Osteoblast (primary cell): ENCODE measurements at regions not wholly inside any gene's neighbourhood (a gene's known extent, or its start where the extent isn't known, plus 50 kb on each side); places are given as distances from the start of the nearest gene placed in this dataset.

Experiments used
- DNase-seq: peaks from one replicate; pipeline ENCODE4 v3.0.0; 2011; ENCODE audit warnings: low spot score, mixed read lengths; ENCODE audit not compliant: insufficient read length; ENCODE audit errors: missing footprints
- H2AFZ ChIP-seq: 2 replicates; pipeline ENCODE4 v1.6.0; 2011; ENCODE audit warnings: mild to moderate bottlenecking, low read length
- H3K27ac ChIP-seq: 2 replicates; pipeline ENCODE4 v1.5.1; 2011; ENCODE audit warnings: mild to moderate bottlenecking, low read depth, low read length, moderate library complexity
- H3K27me3 ChIP-seq: 2 replicates; pipeline ENCODE4 v1.6.0; 2012; ENCODE audit warnings: mild to moderate bottlenecking, control low read depth, inconsistent platforms, low read length, moderate library complexity; ENCODE audit not compliant: insufficient read depth
- H3K36me3 ChIP-seq: 2 replicates; pipeline ENCODE4 v1.5.1; 2011; ENCODE audit warnings: mild to moderate bottlenecking, low read length, control low read depth, moderate library complexity; ENCODE audit not compliant: insufficient read depth
- H3K4me1 ChIP-seq: 2 replicates; pipeline ENCODE4 v1.5.1; 2011; ENCODE audit warnings: mild to moderate bottlenecking, low read length, control low read depth, moderate library complexity; ENCODE audit not compliant: insufficient read depth
- H3K4me2 ChIP-seq: 2 replicates; pipeline ENCODE4 v1.6.0; 2011; ENCODE audit warnings: mild to moderate bottlenecking, low read length; ENCODE audit not compliant: insufficient read depth
- H3K4me3 ChIP-seq: fragments of 200-600 bp; sonication (generic); 3 replicates; pipeline ENCODE4 v1.5.1; 2012; ENCODE audit warnings: mild to moderate bottlenecking, low read length, inconsistent platforms; ENCODE audit not compliant: insufficient read depth
- H3K79me2 ChIP-seq: 2 replicates; pipeline ENCODE4 v1.6.0; 2012; ENCODE audit warnings: mild to moderate bottlenecking, low read length, control low read depth, inconsistent platforms; ENCODE audit not compliant: insufficient read depth
- H3K9me3 ChIP-seq: 2 replicates; pipeline ENCODE4 v1.5.1; 2011; ENCODE audit warnings: low read depth, low read length, control low read depth
- H4K20me1 ChIP-seq: 2 replicates; pipeline ENCODE4 v1.6.0; 2012; ENCODE audit warnings: mild to moderate bottlenecking, low read length, control low read depth; ENCODE audit not compliant: insufficient read depth
- CTCF ChIP-seq: IDR thresholded peaks from 2 replicates; pipeline ENCODE4 v1.5.1; 2011; ENCODE audit warnings: mild to moderate bottlenecking, low read depth, low read length, moderate library complexity; ENCODE audit errors: extremely low read depth

GRCh38 chr14:23829736-23830471 is 123.7 kb upstream of the DHRS4 start:
- H2AFZ ChIP-seq = no peak overlapping the region
- DNase-seq = peak; percentile 86
- no peaks in the 10 kb centered on the region for H3K36me3 ChIP-seq
- peaks cover 10% of the 10 kb centered on the region for H3K4me1 ChIP-seq
- no peaks in the 10 kb centered on the region for H4K20me1 ChIP-seq
- no peak overlapping the region for H3K4me3 ChIP-seq
- H3K9me3 ChIP-seq = no peaks in the 10 kb centered on the region
- no peak for TF ChIP-seq CTCF
- H3K4me2 ChIP-seq = no peak overlapping the region
- no peak overlapping the region for H3K27ac ChIP-seq
- no peaks in the 10 kb centered on the region for H3K27me3 ChIP-seq
- H3K79me2 ChIP-seq = no peaks in the 10 kb centered on the region

DNA sequence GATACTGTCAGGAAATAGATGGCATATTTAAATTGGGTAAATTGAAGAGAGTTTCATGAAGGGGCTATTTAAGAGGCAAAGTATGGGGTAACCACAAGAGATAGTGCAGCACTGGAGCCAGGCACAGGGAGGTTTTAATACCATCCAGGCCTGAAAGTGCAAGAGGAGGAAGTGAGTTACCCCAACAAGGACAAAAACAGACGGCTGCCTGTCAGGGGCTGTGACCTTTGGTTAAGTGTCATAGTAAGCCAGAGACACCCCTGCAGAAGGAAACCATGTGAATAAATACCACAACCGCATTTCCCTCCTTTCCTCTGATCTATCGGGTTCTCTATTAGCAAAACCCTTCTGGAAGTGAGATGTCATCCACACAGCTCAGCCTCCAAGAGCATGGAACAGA is 122.0 kb upstream of the DHRS4 start:
- no peak for TF ChIP-seq CTCF
- H3K27me3 ChIP-seq = no peaks in the 10 kb centered on the region
- H3K4me2 ChIP-seq = no peak overlapping the region
- peaks cover 10% of the 10 kb centered on the region for H3K4me1 ChIP-seq
- H3K9me3 ChIP-seq = no peaks in the 10 kb centered on the region
- no peak overlapping the region for H3K4me3 ChIP-seq
- no peaks in the 10 kb centered on the region for H4K20me1 ChIP-seq
- no peaks in the 10 kb centered on the region for H3K79me2 ChIP-seq
- no peak overlapping the region for H3K27ac ChIP-seq
- H2AFZ ChIP-seq = no peak overlapping the region
- no peak for DNase-seq
- H3K36me3 ChIP-seq = no peaks in the 10 kb centered on the region

DNA sequence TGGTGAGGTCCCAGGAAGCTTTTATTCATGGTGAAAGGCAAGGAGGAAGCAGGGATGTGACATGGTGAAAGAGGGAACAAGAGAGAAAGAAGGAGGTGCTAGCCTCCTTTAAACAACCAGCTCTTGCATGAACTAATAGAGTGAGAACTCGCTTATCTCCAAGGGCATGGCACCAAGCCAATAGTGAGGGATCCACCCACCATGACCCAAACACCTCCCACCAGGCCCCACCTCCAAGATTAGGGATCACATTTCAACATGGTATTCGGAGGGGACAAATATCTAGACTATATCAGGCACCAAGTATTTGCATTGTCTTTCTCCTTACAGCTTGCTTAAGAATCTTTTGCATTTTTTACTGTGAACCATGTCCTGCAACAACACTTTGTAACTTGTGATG is 91.9 kb upstream of the DHRS4 start:
- Histone ChIP-seq H4K20me1 (no peaks in the 10 kb centered on the region), H2AFZ (no peak overlapping the region), H3K27me3 (peaks cover 6% of the 10 kb centered on the region), H3K27ac (no peak overlapping the region), H3K4me2 (no peak overlapping the region), H3K9me3 (no peaks in the 10 kb centered on the region), H3K79me2 (no peaks in the 10 kb centered on the region), H3K4me1 (no peaks in the 10 kb centered on the region), H3K4me3 (no peak overlapping the region), H3K36me3 (no peaks in the 10 kb centered on the region)
- no peak for DNase-seq
- no peak for TF ChIP-seq CTCF

DNA sequence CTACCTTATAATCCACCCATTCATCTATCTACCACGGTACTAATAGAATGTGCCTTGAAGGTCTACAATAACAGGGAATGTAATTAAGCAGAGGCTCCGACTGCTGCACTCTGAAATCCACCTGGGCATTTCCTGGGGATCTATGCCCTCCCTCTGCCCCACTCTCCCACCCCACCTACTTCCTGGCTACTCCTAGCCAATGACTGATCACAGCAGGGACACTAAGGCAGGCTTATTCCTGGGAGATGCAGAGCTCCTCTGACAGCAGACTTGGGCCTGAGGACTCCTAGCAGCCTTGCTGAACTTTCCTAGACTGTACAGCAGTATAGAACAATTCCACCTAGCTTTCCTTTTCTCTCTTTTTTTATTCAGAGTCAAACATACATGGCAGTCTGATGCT is 91.1 kb upstream of the DHRS4 start:
- no peak for DNase-seq

More for the DNA sequence above, 91.1 kb upstream of the DHRS4 start:
- TF ChIP-seq CTCF = no peak
- H3K4me1 ChIP-seq = no peaks in the 10 kb centered on the region
- H3K79me2 ChIP-seq = no peaks in the 10 kb centered on the region
- no peaks in the 10 kb centered on the region for H4K20me1 ChIP-seq
- no peak overlapping the region for H3K4me3 ChIP-seq
- H3K27me3 ChIP-seq = peaks cover 6% of the 10 kb centered on the region
- no peaks in the 10 kb centered on the region for H3K36me3 ChIP-seq
- no peak overlapping the region for H2AFZ ChIP-seq
- H3K27ac ChIP-seq = no peak overlapping the region
- H3K4me2 ChIP-seq = no peak overlapping the region
- no peaks in the 10 kb centered on the region for H3K9me3 ChIP-seq
